WTC11 (cell line): ENCODE measurements at regions not wholly inside any gene's neighbourhood (a gene's known extent, or its start where the extent isn't known, plus 50 kb on each side); places are given as distances from the start of the nearest gene placed in this dataset.
"Not testable (repeated sequence)": the region's sequence is repeated elsewhere in the genome, so short reads cannot be mapped to it uniquely, and the experiment has no call there.

Experiments used
- ATAC-seq: fragments of 200-7000 bp; cut with Tn5 transposase; 2 replicates; pipeline ENCODE4 v1.10.0; 2021; ENCODE audit warnings: mild to moderate bottlenecking, moderate library complexity
- CTCF ChIA-PET: fragments of 300-600 bp; sonication (Branson Sonifier 250); formaldehyde crosslinking; loops from one replicate; lab custom pipeline; 2021; ENCODE audit warnings: antibody characterized with exemption; lab: Charles Lee
- POLR2A ChIA-PET: fragments of 350-600 bp; sonication (Branson Sonifier 250); formaldehyde crosslinking; loops from one replicate; lab custom pipeline; 2021; ENCODE audit warnings: antibody characterized with exemption; lab: Charles Lee
- DNase-seq: peaks from one replicate; pipeline ENCODE4 v3.0.0; 2021; ENCODE audit warnings: low spot score
- H3K27ac Mint-ChIP-seq: 2 replicates; pipeline ENCODE4 v1.8.0; 2021; ENCODE audit warnings: mixed read lengths
- H3K27me3 Mint-ChIP-seq: 2 replicates; pipeline ENCODE4 v1.8.0; 2021; ENCODE audit warnings: low read depth, mild to moderate bottlenecking, moderate library complexity, mixed read lengths
- H3K36me3 Mint-ChIP-seq: 2 replicates; pipeline ENCODE4 v1.8.0; 2021; ENCODE audit warnings: mixed read lengths
- H3K4me1 Mint-ChIP-seq: 2 replicates; pipeline ENCODE4 v1.8.0; 2022; ENCODE audit warnings: mixed read lengths
- H3K4me3 Mint-ChIP-seq: 2 replicates; pipeline ENCODE4 v1.8.0; 2021; ENCODE audit warnings: mild to moderate bottlenecking, moderate library complexity, mixed read lengths
- H3K9me3 Mint-ChIP-seq: 2 replicates; pipeline ENCODE4 v1.8.0; 2021; ENCODE audit warnings: mixed read lengths
- CDX4 ChIP-seq: fragments of 250-450 bp; sonication (Bioruptor Pico); IDR thresholded peaks from 2 replicates; pipeline ENCODE4 v1.9.0; 2021; ENCODE audit warnings: moderate library complexity, mild to moderate bottlenecking, inconsistent platforms, borderline replicate concordance
- ESRRA ChIP-seq: sonication (generic); formaldehyde crosslinking; IDR thresholded peaks from 2 replicates; pipeline ENCODE4 v1.8.1; 2022; ENCODE audit warnings: mild to moderate bottlenecking, missing genetic modification reagents, borderline replicate concordance
- GABPB1 ChIP-seq: sonication (generic); formaldehyde crosslinking; IDR thresholded peaks from 2 replicates; pipeline ENCODE4 v1.8.1; 2023; ENCODE audit warnings: mild to moderate bottlenecking, missing genetic modification reagents
- GRHL2 ChIP-seq: fragments of 250-450 bp; sonication (Bioruptor Pico); IDR thresholded peaks from 2 replicates; pipeline ENCODE4 v1.8.0; 2022; ENCODE audit warnings: mild to moderate bottlenecking, moderate library complexity; ENCODE audit not compliant: insufficient replicate concordance, severe bottlenecking
- HMGA2 ChIP-seq: fragments of 250-450 bp; sonication (Bioruptor Pico); IDR thresholded peaks from 2 replicates; pipeline ENCODE4 v1.4.0; 2021; ENCODE audit warnings: mild to moderate bottlenecking, moderate library complexity
- IRF1 ChIP-seq: sonication (generic); formaldehyde crosslinking; IDR thresholded peaks from 2 replicates; pipeline ENCODE4 v1.8.0; 2023; ENCODE audit warnings: missing genetic modification reagents
- MYBL2 ChIP-seq: sonication (generic); formaldehyde crosslinking; IDR thresholded peaks from 2 replicates; pipeline ENCODE4 v1.8.1; 2023; ENCODE audit warnings: mild to moderate bottlenecking, moderate library complexity, missing genetic modification reagents
- TCF7 ChIP-seq: sonication (generic); formaldehyde crosslinking; IDR thresholded peaks from 2 replicates; pipeline ENCODE4 v1.8.0; 2022; ENCODE audit warnings: mild to moderate bottlenecking, low read depth, missing genetic modification reagents, moderate library complexity
- ZNF281 ChIP-seq: sonication (generic); formaldehyde crosslinking; IDR thresholded peaks from 2 replicates; pipeline ENCODE4 v1.8.0; 2023; ENCODE audit warnings: mild to moderate bottlenecking, missing genetic modification reagents
- ZNF317 ChIP-seq: sonication (generic); formaldehyde crosslinking; IDR thresholded peaks from 2 replicates; pipeline ENCODE4 v1.8.1; 2023; ENCODE audit warnings: low read depth, mild to moderate bottlenecking, moderate library complexity, missing genetic modification reagents, borderline replicate concordance
- ZNF416 ChIP-seq: fragments of 250-450 bp; sonication (Bioruptor Pico); IDR thresholded peaks from 2 replicates; pipeline ENCODE4 v1.9.0; 2021; ENCODE audit warnings: mild to moderate bottlenecking, inconsistent platforms
- ZNF425 ChIP-seq: fragments of 250-450 bp; sonication (Bioruptor Pico); conservative IDR thresholded peaks from 2 replicates; pipeline ENCODE4 v1.9.0; 2021; ENCODE audit warnings: mild to moderate bottlenecking
- ZNF512 ChIP-seq: sonication (generic); formaldehyde crosslinking; IDR thresholded peaks from 2 replicates; pipeline ENCODE4 v1.8.1; 2022; ENCODE audit warnings: missing genetic modification reagents, borderline replicate concordance
- TF ChIP-seq, protein P1 (sequence below): sonication (generic); formaldehyde crosslinking; IDR thresholded peaks from 2 replicates; pipeline ENCODE4 v1.8.1; 2022; ENCODE audit warnings: mild to moderate bottlenecking, moderate library complexity, missing genetic modification reagents
- TF ChIP-seq, protein P2 (sequence below): sonication (generic); formaldehyde crosslinking; IDR thresholded peaks from 2 replicates; pipeline ENCODE4 v1.8.1; 2022; ENCODE audit warnings: mild to moderate bottlenecking, missing genetic modification reagents, moderate library complexity, borderline replicate concordance

DNA sequence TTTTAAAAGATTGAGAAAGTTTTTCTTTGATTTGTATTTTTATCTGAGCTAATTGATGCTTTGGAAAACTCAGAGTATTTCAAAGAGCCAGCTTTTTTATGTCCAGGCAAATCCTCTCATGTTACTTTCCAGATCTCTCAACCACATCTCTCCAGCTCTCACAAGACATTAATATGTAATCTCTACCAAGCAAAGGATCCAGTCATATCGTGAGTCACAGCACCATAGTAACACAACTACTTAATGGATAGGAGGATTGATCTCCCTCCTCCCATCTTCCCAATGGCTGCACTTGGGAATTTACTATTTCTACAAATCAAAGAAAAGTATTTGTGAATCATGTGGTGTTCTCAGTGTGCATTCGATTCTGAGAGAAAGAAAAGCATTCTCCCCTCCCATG is 63.3 kb downstream of the POU4F1 start:
- DNase-seq (no peak), ATAC-seq (no peak; the same call in 1 of the 2 replicates)
- POLR2A ChIA-PET = no interaction called here
- CTCF ChIA-PET = interaction anchor here (1.0 to 3.1 kb wide), 3 partner anchors 47 to 402 kb away, joined by 3 to 9 read pairs (median 7); no protein-coding TSS in a partner anchor
- Mint-ChIP-seq H3K27me3 (no peaks in the 10 kb centered on the region), H3K27ac (no peak overlapping the region), H3K4me1 (peaks cover 10% of the 10 kb centered on the region), H3K36me3 (no peaks in the 10 kb centered on the region), H3K9me3 (peaks cover 4% of the 10 kb centered on the region), H3K4me3 (no peak overlapping the region)
- TF ChIP-seq HMGA2 (CRISPR knock-in tag) (no peak), IRF1 (no peak), ZNF425 (CRISPR knock-in tag) (no peak)

DNA sequence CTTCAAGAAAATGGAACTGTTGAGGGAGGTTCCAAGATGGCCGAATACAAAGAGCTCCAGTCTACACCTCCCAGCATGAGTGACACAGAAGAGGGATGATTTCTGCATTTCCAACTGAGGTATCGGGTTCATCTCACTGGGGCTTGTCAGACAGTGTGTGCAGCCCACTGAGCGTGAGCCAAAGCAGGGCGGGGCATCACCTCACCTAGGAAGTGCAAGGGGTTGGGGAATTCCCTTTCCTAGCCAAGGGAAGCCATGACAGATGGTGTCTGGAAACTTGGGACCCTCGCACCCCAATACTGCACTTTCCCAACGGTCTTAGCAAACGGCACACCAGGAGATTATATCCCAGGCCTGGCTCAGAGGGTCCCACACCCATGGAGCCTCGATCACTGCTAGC is 77.3 kb downstream of the POU4F1 start:
- H3K27me3 Mint-ChIP-seq, H3K4me3 Mint-ChIP-seq, H3K4me1 Mint-ChIP-seq, CTCF ChIA-PET, POLR2A ChIA-PET, H3K36me3 Mint-ChIP-seq, ATAC-seq, DNase-seq, H3K27ac Mint-ChIP-seq: not testable (repeated sequence)
- 0 out of 2 replicates have a peak, but pooled peaks have one; percentile 11 for TF ChIP-seq ESRRA (CRISPR knock-in tag)
- peaks cover 42% of the 10 kb centered on the region for H3K9me3 Mint-ChIP-seq

DNA sequence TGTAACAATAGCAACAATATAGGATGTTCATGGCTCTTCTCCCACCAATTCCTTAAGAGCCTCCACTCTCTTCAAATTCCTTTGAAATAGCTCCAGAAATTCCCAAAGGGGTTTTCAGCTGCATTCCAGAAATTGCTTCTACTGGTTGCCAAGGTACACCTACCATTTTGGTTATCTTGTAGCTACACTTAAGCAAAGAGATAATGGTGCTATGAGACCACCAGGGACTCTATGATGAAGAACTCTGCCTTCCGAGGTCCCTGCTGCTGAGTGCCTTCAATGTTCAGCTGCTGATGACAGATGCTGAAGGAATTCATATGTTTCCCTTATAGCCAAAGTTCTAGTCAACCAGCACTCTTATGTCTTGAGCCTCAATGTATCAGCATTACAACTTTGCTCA is 78.4 kb downstream of the POU4F1 start:
- no peak for DNase-seq
- POLR2A ChIA-PET = no interaction called here
- TF ChIP-seq ZNF317 (CRISPR knock-in tag) = no peak
- TF ChIP-seq, protein P1, sequence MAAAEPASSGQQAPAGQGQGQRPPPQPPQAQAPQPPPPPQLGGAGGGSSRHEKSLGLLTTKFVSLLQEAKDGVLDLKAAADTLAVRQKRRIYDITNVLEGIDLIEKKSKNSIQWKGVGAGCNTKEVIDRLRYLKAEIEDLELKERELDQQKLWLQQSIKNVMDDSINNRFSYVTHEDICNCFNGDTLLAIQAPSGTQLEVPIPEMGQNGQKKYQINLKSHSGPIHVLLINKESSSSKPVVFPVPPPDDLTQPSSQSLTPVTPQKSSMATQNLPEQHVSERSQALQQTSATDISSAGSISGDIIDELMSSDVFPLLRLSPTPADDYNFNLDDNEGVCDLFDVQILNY (CRISPR knock-in tag) = no peak
- TF ChIP-seq MYBL2 = no peak
- TF ChIP-seq CDX4 = no peak
- no peak for TF ChIP-seq ZNF416 (CRISPR knock-in tag)
- H3K9me3 Mint-ChIP-seq = peaks cover 40% of the 10 kb centered on the region
- H3K36me3 Mint-ChIP-seq = peaks cover 14% of the 10 kb centered on the region
- no peaks in the 10 kb centered on the region; the same call in 1 of the 2 replicates for H3K27me3 Mint-ChIP-seq
- CTCF ChIA-PET = interaction anchor here (0.7 kb wide), 1 partner anchor 139 kb away, joined by 4 read pairs; no protein-coding TSS in a partner anchor
- H3K4me1 Mint-ChIP-seq = no peaks in the 10 kb centered on the region
- H3K4me3 Mint-ChIP-seq = no peak overlapping the region
- H3K27ac Mint-ChIP-seq = no peak overlapping the region
- no peak for ATAC-seq

- Mint-ChIP-seq H3K4me1 (no peaks in the 10 kb centered on the region), H3K36me3 (peaks cover 29% of the 10 kb centered on the region), H3K27me3 (0 out of 2 replicates have a peak, but pooled peaks cover 4% of the 10 kb centered on the region), H3K27ac (no peak overlapping the region), H3K4me3 (no peak overlapping the region), H3K9me3 (peaks cover 44% of the 10 kb centered on the region)
- ChIA-PET POLR2A (no interaction called here), CTCF (no interaction called here)
- no peak for DNase-seq
- ATAC-seq = no peak
- no peak for TF ChIP-seq ZNF512 (CRISPR knock-in tag)
- TF ChIP-seq ZNF281 = no peak
- TF ChIP-seq GRHL2 = no peak
- TF ChIP-seq TCF7 (CRISPR knock-in tag) = no peak
- no peak for TF ChIP-seq GABPB1 (CRISPR knock-in tag)
- TF ChIP-seq, protein P2, sequence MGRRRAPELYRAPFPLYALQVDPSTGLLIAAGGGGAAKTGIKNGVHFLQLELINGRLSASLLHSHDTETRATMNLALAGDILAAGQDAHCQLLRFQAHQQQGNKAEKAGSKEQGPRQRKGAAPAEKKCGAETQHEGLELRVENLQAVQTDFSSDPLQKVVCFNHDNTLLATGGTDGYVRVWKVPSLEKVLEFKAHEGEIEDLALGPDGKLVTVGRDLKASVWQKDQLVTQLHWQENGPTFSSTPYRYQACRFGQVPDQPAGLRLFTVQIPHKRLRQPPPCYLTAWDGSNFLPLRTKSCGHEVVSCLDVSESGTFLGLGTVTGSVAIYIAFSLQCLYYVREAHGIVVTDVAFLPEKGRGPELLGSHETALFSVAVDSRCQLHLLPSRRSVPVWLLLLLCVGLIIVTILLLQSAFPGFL (CRISPR knock-in tag) = no peak
Measured at GRCh38 chr13:78521091-78521490, 82.3 kb downstream of the POU4F1 start.
